Lung (tissue), 11 donors: ENCODE measurements at regions not wholly inside any gene's neighbourhood (a gene's known extent, or its start where the extent isn't known, plus 50 kb on each side); places are given as distances from the start of the nearest gene placed in this dataset.

Experiments used
- ATAC-seq: fragments of 200-7000 bp; cut with Tn5 transposase; one replicate; pipeline ENCODE4 v1.9.1; 2020; ENCODE audit warnings: moderate number of reproducible peaks; ENCODE audit not compliant: insufficient read depth, low FRiP score
- DNase-seq, 3 donors: peaks; one replicate each; pipeline ENCODE4 v3.0.0-alpha.2; 2013 to 2017
- H3K27ac ChIP-seq, 2 donors: one replicate each; pipeline ENCODE4 v1.5.1; 2013; ENCODE audit warnings: mild to moderate bottlenecking in 2 of 2, moderate library complexity in 2 of 2, control low read depth in 1 of 2, inconsistent platforms in 1 of 2, low read depth in 1 of 2, low read length in 1 of 2
- H3K27me3 ChIP-seq, 3 donors: one replicate each; pipeline ENCODE4 v1.5.1; 2013; ENCODE audit warnings: low read length in 2 of 3; ENCODE audit not compliant: control insufficient read depth in 3 of 3, insufficient read depth in 3 of 3
- H3K36me3 ChIP-seq, 4 donors: one replicate each; pipeline ENCODE4 v1.5.1; 2013; ENCODE audit warnings: low read length in 4 of 4, mild to moderate bottlenecking in 1 of 4, moderate library complexity in 1 of 4; ENCODE audit not compliant: control insufficient read depth in 4 of 4, insufficient read depth in 4 of 4
- H3K4me1 ChIP-seq, 5 donors: one replicate each; pipeline ENCODE4 v1.5.1; 2013; ENCODE audit warnings: low read length in 5 of 5, mild to moderate bottlenecking in 2 of 5, moderate library complexity in 1 of 5; ENCODE audit not compliant: control insufficient read depth in 5 of 5, insufficient read depth in 5 of 5
- H3K4me3 ChIP-seq: one replicate; pipeline ENCODE4 v1.5.1; 2013; ENCODE audit warnings: mild to moderate bottlenecking, control low read depth, moderate library complexity
- H3K9ac ChIP-seq, 2 donors: one replicate each; pipeline ENCODE4 v1.5.1; 2013; ENCODE audit warnings: low read length in 2 of 2, control low read depth in 1 of 2; ENCODE audit not compliant: insufficient read depth in 1 of 2
- H3K9me3 ChIP-seq, 4 donors: one replicate each; pipeline ENCODE4 v1.5.1; 2013; ENCODE audit warnings: low read length in 3 of 4, mild to moderate bottlenecking in 1 of 4, moderate library complexity in 1 of 4; ENCODE audit not compliant: control insufficient read depth in 4 of 4, insufficient read depth in 3 of 4
- WGBS, 2 donors: extraction: QIAGEN DNeasy Blood & Tissue Kit; methylation state at CpG; one replicate each; pipeline ENCODE4 v1.1.7; 2013; 5-methylcytosine and 5-hydroxymethylcytosine counted together
- TF ChIP-seq, protein P1 (sequence below): IDR thresholded peaks from 2 replicates; pipeline ENCODE4 v1.5.1; 2012; ENCODE audit warnings: mild to moderate bottlenecking; ENCODE audit errors: control extremely low read depth, extremely low read depth
- donor health status: control.
- donor health status: control.
- donor health status: Bipolar disorder and iron deficiency.
- donor health status: healthy.
- donor health status: DM: yes; HTN: yes; CAD: no.

DNA sequence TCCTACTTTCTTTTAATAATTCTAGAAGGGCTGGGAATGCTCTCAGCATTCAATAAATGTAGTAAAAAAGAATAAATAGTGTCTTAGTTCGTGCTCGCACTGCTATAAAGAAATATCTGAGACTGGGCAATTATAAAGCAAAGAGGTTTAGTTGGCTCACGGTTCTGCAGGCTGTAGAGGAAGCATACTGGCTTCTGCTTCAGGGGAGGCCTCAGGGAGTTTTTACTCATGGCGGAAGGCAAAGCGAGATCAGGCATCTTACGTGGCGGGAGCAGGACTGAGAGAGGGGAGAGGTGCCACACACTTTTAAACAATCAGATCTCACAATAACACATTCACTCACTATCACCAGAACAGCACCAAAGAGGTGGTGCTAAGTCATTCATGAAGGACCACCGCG, 103.0 kb upstream of the UBE2E2 start:
- DNase-seq (no peak), ATAC-seq (no peak)
- TF ChIP-seq, protein P1, sequence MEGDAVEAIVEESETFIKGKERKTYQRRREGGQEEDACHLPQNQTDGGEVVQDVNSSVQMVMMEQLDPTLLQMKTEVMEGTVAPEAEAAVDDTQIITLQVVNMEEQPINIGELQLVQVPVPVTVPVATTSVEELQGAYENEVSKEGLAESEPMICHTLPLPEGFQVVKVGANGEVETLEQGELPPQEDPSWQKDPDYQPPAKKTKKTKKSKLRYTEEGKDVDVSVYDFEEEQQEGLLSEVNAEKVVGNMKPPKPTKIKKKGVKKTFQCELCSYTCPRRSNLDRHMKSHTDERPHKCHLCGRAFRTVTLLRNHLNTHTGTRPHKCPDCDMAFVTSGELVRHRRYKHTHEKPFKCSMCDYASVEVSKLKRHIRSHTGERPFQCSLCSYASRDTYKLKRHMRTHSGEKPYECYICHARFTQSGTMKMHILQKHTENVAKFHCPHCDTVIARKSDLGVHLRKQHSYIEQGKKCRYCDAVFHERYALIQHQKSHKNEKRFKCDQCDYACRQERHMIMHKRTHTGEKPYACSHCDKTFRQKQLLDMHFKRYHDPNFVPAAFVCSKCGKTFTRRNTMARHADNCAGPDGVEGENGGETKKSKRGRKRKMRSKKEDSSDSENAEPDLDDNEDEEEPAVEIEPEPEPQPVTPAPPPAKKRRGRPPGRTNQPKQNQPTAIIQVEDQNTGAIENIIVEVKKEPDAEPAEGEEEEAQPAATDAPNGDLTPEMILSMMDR = no peak
- H3K4me3 ChIP-seq = no peak overlapping the region
- 95 to 97% methylated on average over 9 of the region's 9 CpGs for WGBS, 2 donors
- H3K9ac ChIP-seq = no peak overlapping the region
- H3K9me3 ChIP-seq = no peaks in the 10 kb centered on the region
- H3K4me1 ChIP-seq = peaks cover 0 to 5% (median 0%) of the 10 kb centered on the region in 5 donors
- H3K27ac ChIP-seq = no peak overlapping the region
- H3K27me3 ChIP-seq = no peaks in the 10 kb centered on the region
- no peaks in the 10 kb centered on the region for H3K36me3 ChIP-seq

DNA sequence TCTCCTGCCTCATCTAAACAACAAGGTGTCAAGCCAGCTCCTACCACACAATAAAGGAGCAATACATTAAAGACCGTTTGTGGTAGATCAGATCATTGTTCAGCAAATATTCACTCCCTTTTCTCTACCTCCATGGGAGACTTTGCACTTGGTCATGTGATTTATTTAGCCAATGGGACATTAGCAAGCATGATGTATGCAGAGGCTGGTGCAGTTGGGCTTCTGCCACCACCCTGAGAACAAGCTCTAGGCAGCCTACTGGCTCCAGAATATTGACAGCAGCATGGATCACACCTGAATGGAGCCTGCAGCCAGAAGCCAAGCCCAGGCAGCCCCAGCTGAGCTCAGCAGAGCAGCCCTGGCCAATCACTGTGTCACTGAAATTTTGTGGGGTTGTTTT, 99.4 kb upstream of the UBE2E2 start:
- no peaks in the 10 kb centered on the region for H3K9me3 ChIP-seq

DNA sequence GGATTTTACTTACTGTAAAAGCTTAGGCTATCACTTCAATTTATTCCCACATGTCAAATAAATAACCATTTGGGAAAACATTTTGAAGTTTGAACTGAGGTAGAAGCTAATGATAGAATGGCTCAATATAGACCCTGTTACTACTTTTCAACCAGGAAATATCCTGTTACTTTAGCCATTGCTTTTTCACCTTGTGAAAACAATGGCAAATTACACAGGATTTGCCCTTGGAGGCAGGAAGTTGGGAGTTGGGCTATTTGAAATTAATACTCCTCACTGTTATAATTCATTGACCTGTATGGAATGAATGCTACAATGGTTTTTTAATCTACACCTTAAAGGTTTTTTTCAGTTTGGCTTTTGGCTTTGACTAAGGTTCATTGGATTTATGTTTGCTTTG, 98.1 kb upstream of the UBE2E2 start:
- DNase-seq = no peak
- ATAC-seq = no peak
- TF ChIP-seq, protein P1 = no peak
- no peak overlapping the region for H3K9ac ChIP-seq
- no peaks in the 10 kb centered on the region for H3K36me3 ChIP-seq
- H3K9me3 ChIP-seq = no peaks in the 10 kb centered on the region
- H3K27me3 ChIP-seq = no peaks in the 10 kb centered on the region
- H3K27ac ChIP-seq = no peak overlapping the region
- H3K4me3 ChIP-seq = no peak overlapping the region
- H3K4me1 ChIP-seq = peaks cover 0 to 5% (median 0%) of the 10 kb centered on the region in 5 donors

More for the DNA sequence above, 99.4 kb upstream of the UBE2E2 start:
- H3K4me3 ChIP-seq = no peak overlapping the region
- DNase-seq (no peak), ATAC-seq (no peak)
- WGBS, 2 donors = 78 to 84% methylated on average over 1 of the region's 1 CpG
- H3K36me3 ChIP-seq = no peaks in the 10 kb centered on the region
- H3K27ac ChIP-seq = no peak overlapping the region
- TF ChIP-seq, protein P1 = no peak
- H3K9ac ChIP-seq = no peak overlapping the region
- H3K4me1 ChIP-seq = peaks cover 0 to 5% (median 0%) of the 10 kb centered on the region in 5 donors
- no peaks in the 10 kb centered on the region for H3K27me3 ChIP-seq

DNA sequence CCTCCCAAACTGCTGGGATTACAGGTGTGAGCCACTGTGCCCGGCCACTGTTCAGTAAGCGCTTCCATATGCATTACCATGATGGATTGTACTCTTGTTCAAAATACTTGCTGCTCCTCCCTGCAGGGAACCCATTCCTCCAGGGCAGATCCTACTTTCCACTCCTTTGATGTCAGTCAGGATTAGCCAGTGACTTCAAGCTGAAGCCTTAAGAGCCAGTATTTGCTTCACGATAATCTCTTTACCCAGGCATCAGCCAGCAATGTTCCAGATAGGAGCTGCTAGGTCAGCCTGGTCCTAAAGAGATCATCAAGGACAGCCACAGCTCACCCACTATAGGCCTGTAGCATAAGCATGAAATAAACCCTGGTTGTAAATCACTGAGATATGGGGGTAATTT, 96.5 kb upstream of the UBE2E2 start:
- Histone ChIP-seq H3K27me3 (no peaks in the 10 kb centered on the region), H3K27ac (no peak overlapping the region), H3K4me1 (peaks cover 0 to 5% (median 0%) of the 10 kb centered on the region in 5 donors), H3K9ac (no peak overlapping the region), H3K9me3 (no peaks in the 10 kb centered on the region), H3K36me3 (no peaks in the 10 kb centered on the region), H3K4me3 (no peak overlapping the region)
- no peak for ATAC-seq
- TF ChIP-seq, protein P1 = no peak
- DNase-seq = no peak
- 96% methylated on average over 3 of the region's 3 CpGs for WGBS, 2 donors
